ENCODE measurements at regions not wholly inside any gene's neighbourhood (a gene's known extent, or its start where the extent isn't known, plus 50 kb on each side); places are given as distances from the start of the nearest gene placed in this dataset.

GRCh38 chr1:118304722-118305359, 119.8 kb upstream of the SPAG17 start:
- DNase-seq: no peak

DNA sequence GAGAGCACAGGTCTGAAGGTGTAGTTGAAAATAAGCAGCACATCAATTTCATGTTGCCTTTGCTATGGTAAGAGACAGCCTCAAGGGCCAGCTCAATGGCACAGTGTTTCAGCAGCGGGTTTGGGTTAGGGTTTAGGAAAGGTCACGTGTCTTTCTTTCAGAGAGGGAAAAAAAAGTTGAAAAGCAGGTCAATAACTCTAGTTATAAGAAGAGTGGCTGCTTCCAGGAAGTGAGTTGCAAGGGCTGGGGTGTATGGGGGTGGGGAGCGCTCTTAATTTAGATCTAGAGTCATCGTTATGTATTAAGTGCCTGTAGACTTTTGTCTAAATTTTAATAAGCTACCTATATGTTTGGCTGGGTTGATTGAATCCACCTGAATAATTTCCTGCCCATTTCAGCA, 118.5 kb upstream of the SPAG17 start:
- no peak overlapping the region for H3K27ac ChIP-seq
- H3K4me3 ChIP-seq: no peak overlapping the region
- DNase-seq: no peak
- no peaks in the 10 kb centered on the region for H3K9me3 ChIP-seq
- no peak for TF ChIP-seq CTCF (IDR thresholded peaks at IDR 0.05)
- intact Hi-C loops (cut with DNase I): no loop called here
- H3K4me1 ChIP-seq: no peaks in the 10 kb centered on the region
- no peak overlapping the region for H3K9ac ChIP-seq (ENCODE audit: low read depth in 2 of 2, low read length in 2 of 2)
- no peaks in the 10 kb centered on the region for H3K36me3 ChIP-seq
- no peaks in the 10 kb centered on the region for H3K27me3 ChIP-seq

More at GRCh38 chr1:118304722-118305359, 119.8 kb upstream of the SPAG17 start:
- Histone ChIP-seq H3K9ac (ENCODE audit: low read depth in 2 of 2, low read length in 2 of 2) (no peak overlapping the region), H3K27ac (no peak overlapping the region), H3K9me3 (no peaks in the 10 kb centered on the region), H3K4me3 (no peak overlapping the region), H3K4me1 (no peaks in the 10 kb centered on the region), H3K36me3 (no peaks in the 10 kb centered on the region), H3K27me3 (no peaks in the 10 kb centered on the region)
- intact Hi-C loops (cut with DNase I): no loop called here
- TF ChIP-seq CTCF (IDR thresholded peaks at IDR 0.05): no peak

GRCh38 chr1:118303064-118303463, 118.0 kb upstream of the SPAG17 start:
- Histone ChIP-seq H3K4me3 (no peak overlapping the region), H3K36me3 (no peaks in the 10 kb centered on the region), H3K27ac (no peak overlapping the region), H3K4me1 (no peaks in the 10 kb centered on the region), H3K9ac (ENCODE audit: low read depth in 2 of 2, low read length in 2 of 2) (no peak overlapping the region), H3K27me3 (no peaks in the 10 kb centered on the region), H3K9me3 (no peaks in the 10 kb centered on the region)
- intact Hi-C loops (cut with DNase I): no loop called here
- no peak for TF ChIP-seq CTCF (IDR thresholded peaks at IDR 0.05)
- DNase-seq: no peak

GRCh38 chr1:118302145-118302544, 117.1 kb upstream of the SPAG17 start:
- Histone ChIP-seq H3K27me3 (no peaks in the 10 kb centered on the region), H3K4me3 (no peak overlapping the region), H3K9ac (ENCODE audit: low read depth in 2 of 2, low read length in 2 of 2) (no peak overlapping the region), H3K27ac (no peak overlapping the region), H3K36me3 (no peaks in the 10 kb centered on the region), H3K9me3 (no peaks in the 10 kb centered on the region), H3K4me1 (no peaks in the 10 kb centered on the region)
- DNase-seq: no peak
- TF ChIP-seq CTCF (IDR thresholded peaks at IDR 0.05): no peak
- intact Hi-C loops (cut with DNase I): no loop called here

DNA sequence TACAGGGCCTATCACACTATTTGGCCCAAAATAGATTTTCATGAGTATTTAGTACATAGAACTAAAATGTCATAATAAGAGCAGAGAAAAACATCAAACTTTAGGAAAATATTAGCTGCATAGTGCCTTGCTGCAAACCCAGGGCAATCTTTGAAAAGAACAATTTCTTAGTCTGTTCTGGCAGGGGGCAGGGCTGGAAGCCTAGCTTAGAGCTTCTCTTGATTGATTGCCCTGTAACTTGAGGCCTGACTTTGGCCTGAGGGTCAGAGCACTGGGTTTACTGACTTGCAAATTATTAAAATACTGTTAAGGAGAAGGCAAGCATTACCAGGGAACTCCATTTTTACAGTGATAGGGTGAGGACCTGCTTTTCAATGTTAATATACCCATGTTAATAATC, 115.8 kb upstream of the SPAG17 start:
- H3K4me3 ChIP-seq: no peak overlapping the region
- H3K9ac ChIP-seq (ENCODE audit: low read depth in 2 of 2, low read length in 2 of 2): no peak overlapping the region
- DNase-seq: no peak
- H3K36me3 ChIP-seq: no peaks in the 10 kb centered on the region
- no peak overlapping the region for H3K27ac ChIP-seq
- H3K9me3 ChIP-seq: no peaks in the 10 kb centered on the region
- intact Hi-C loops (cut with DNase I): no loop called here
- H3K4me1 ChIP-seq: no peaks in the 10 kb centered on the region
- TF ChIP-seq CTCF (IDR thresholded peaks at IDR 0.05): no peak
- no peaks in the 10 kb centered on the region for H3K27me3 ChIP-seq
